Lower leg skin (tissue), 3 donors: ENCODE measurements at regions not wholly inside any gene's neighbourhood (a gene's known extent, or its start where the extent isn't known, plus 50 kb on each side); places are given as distances from the start of the nearest gene placed in this dataset.

Experiments
- CTCF ChIP-seq, 3 donors: fragments of 450-650 bp; IDR thresholded peaks; one replicate each; pipeline ENCODE4 v1.5.1; 2016; ENCODE audit warnings: antibody characterized with exemption in 3 of 3, mild to moderate bottlenecking in 3 of 3, moderate library complexity in 2 of 3
- POLR2A ChIP-seq, 2 donors: fragments of 450-650 bp; IDR thresholded peaks; one replicate each; pipeline ENCODE4 v1.6.1; 2016 to 2017; ENCODE audit warnings: antibody characterized with exemption in 2 of 2, mild to moderate bottlenecking in 1 of 2, moderate library complexity in 1 of 2

GRCh38 chr2:6770006-6770405, 95.7 kb downstream of the CMPK2 start:
- TF ChIP-seq CTCF (IDR thresholded peaks at IDR 0.05) = no peak
- TF ChIP-seq POLR2A (IDR thresholded peaks at IDR 0.05) = no peak
